Activated naive CD4-positive, alpha-beta T cell treated with anti-CD3 and anti-CD28 coated beads for 36 hours (primary cell): ENCODE measurements at regions not wholly inside any gene's neighbourhood (a gene's known extent, or its start where the extent isn't known, plus 50 kb on each side); places are given as distances from the start of the nearest gene placed in this dataset.

Source experiments
- CTCF ChIA-PET: fragments of 350-600 bp; sonication (Branson Sonifier 250); formaldehyde crosslinking; loops from one replicate; lab custom pipeline; 2021; ENCODE audit warnings: antibody characterized with exemption; lab: Charles Lee
- DNase-seq: peaks from one replicate; pipeline ENCODE4 v3.0.0-alpha.2; 2020
- H3K27ac Mint-ChIP-seq: one replicate; pipeline ENCODE4 v1.8.0; 2021; ENCODE audit warnings: mild to moderate bottlenecking, mixed read lengths
- H3K27me3 Mint-ChIP-seq: one replicate; pipeline ENCODE4 v1.8.0; 2021; ENCODE audit warnings: low read depth, mixed read lengths
- H3K36me3 Mint-ChIP-seq: one replicate; pipeline ENCODE4 v1.8.0; 2021; ENCODE audit warnings: low read depth, mixed read lengths
- H3K4me1 Mint-ChIP-seq: one replicate; pipeline ENCODE4 v1.8.0; 2021; ENCODE audit warnings: low read depth, mixed read lengths
- H3K4me3 Mint-ChIP-seq: one replicate; pipeline ENCODE4 v1.8.0; 2021; ENCODE audit warnings: mild to moderate bottlenecking, moderate library complexity, mixed read lengths
- H3K9me3 Mint-ChIP-seq: one replicate; pipeline ENCODE4 v1.8.0; 2021; ENCODE audit warnings: mixed read lengths
- intact Hi-C: fragments of 100-400 bp; cut with micrococcal nuclease; formaldehyde crosslinking; loops from one replicate; pipeline ENCODE4 v1.15.1; 2023

GRCh38 chr9:113764572-113764971, 111.5 kb upstream of the ZNF618 start:
- H3K4me3 Mint-ChIP-seq, result no peak overlapping the region
- H3K36me3 Mint-ChIP-seq, result no peaks in the 10 kb centered on the region
- no peak for DNase-seq
- CTCF ChIA-PET, result no interaction called here
- peaks cover 3% of the 10 kb centered on the region for H3K9me3 Mint-ChIP-seq
- H3K4me1 Mint-ChIP-seq, result no peaks in the 10 kb centered on the region
- H3K27me3 Mint-ChIP-seq, result peaks cover 21% of the 10 kb centered on the region
- intact Hi-C loops, result no loop called here
- no peak overlapping the region for H3K27ac Mint-ChIP-seq

- Mint-ChIP-seq H3K27ac (no peak overlapping the region), H3K4me1 (no peaks in the 10 kb centered on the region), H3K9me3 (peaks cover 3% of the 10 kb centered on the region), H3K27me3 (peaks cover 19% of the 10 kb centered on the region), H3K4me3 (no peak overlapping the region), H3K36me3 (no peaks in the 10 kb centered on the region)
- intact Hi-C loops, result no loop called here
- no peak for DNase-seq
- CTCF ChIA-PET, result interaction anchor here (0.5 to 0.7 kb wide), 2 partner anchors 109 to 309 kb away, joined by 3 read pairs; partner anchors contain the start of gene AMBP
These were observed 106.7 kb upstream of the ZNF618 start for GRCh38 chr9:113769412-113769811.

- Mint-ChIP-seq H3K4me1 (no peaks in the 10 kb centered on the region), H3K9me3 (peaks cover 3% of the 10 kb centered on the region), H3K4me3 (no peak overlapping the region), H3K27ac (no peak overlapping the region), H3K36me3 (no peaks in the 10 kb centered on the region), H3K27me3 (peaks cover 14% of the 10 kb centered on the region)
- no peak for DNase-seq
- intact Hi-C loops, result no loop called here
- CTCF ChIA-PET, result interaction anchor here (1.0 kb wide), 1 partner anchor 14 kb away, joined by 3 read pairs; no protein-coding TSS in a partner anchor
These were observed 105.7 kb upstream of the ZNF618 start for GRCh38 chr9:113770396-113770795.

- no peaks in the 10 kb centered on the region for H3K4me1 Mint-ChIP-seq
- no peak for DNase-seq
- intact Hi-C loops, result no loop called here
- peaks cover 12% of the 10 kb centered on the region for H3K27me3 Mint-ChIP-seq
- no peak overlapping the region for H3K27ac Mint-ChIP-seq
- H3K36me3 Mint-ChIP-seq, result no peaks in the 10 kb centered on the region
- CTCF ChIA-PET, result interaction anchor here (1.0 kb wide), 1 partner anchor 14 kb away, joined by 3 read pairs; no protein-coding TSS in a partner anchor
- no peak overlapping the region for H3K4me3 Mint-ChIP-seq
- peaks cover 3% of the 10 kb centered on the region for H3K9me3 Mint-ChIP-seq
These were observed 104.9 kb upstream of the ZNF618 start for GRCh38 chr9:113771199-113771598.

GRCh38 chr9:113772121-113772810, 103.8 kb upstream of the ZNF618 start:
- CTCF ChIA-PET, result no interaction called here
- intact Hi-C loops, result no loop called here
- H3K4me1 Mint-ChIP-seq, result no peaks in the 10 kb centered on the region
- H3K27ac Mint-ChIP-seq, result no peak overlapping the region
- no peak for DNase-seq
- H3K36me3 Mint-ChIP-seq, result no peaks in the 10 kb centered on the region
- H3K27me3 Mint-ChIP-seq, result peaks cover 12% of the 10 kb centered on the region
- H3K9me3 Mint-ChIP-seq, result no peaks in the 10 kb centered on the region
- H3K4me3 Mint-ChIP-seq, result no peak overlapping the region

GRCh38 chr9:113774963-113775362, 101.1 kb upstream of the ZNF618 start:
- no peak for DNase-seq
- H3K27ac Mint-ChIP-seq, result no peak overlapping the region
- CTCF ChIA-PET, result no interaction called here
- H3K4me1 Mint-ChIP-seq, result no peaks in the 10 kb centered on the region
- intact Hi-C loops, result no loop called here
- H3K9me3 Mint-ChIP-seq, result no peaks in the 10 kb centered on the region
- no peaks in the 10 kb centered on the region for H3K36me3 Mint-ChIP-seq
- no peak overlapping the region for H3K4me3 Mint-ChIP-seq
- H3K27me3 Mint-ChIP-seq, result peaks cover 10% of the 10 kb centered on the region

- no peaks in the 10 kb centered on the region for H3K9me3 Mint-ChIP-seq
- CTCF ChIA-PET, result interaction anchor here (0.6 kb wide), 1 partner anchor 183 kb away, joined by 3 read pairs; no protein-coding TSS in a partner anchor
- H3K36me3 Mint-ChIP-seq, result no peaks in the 10 kb centered on the region
- intact Hi-C loops, result no loop called here
- no peaks in the 10 kb centered on the region for H3K4me1 Mint-ChIP-seq
- H3K27me3 Mint-ChIP-seq, result peaks cover 7% of the 10 kb centered on the region
- H3K27ac Mint-ChIP-seq, result no peak overlapping the region
- no peak for DNase-seq
- H3K4me3 Mint-ChIP-seq, result no peak overlapping the region
These were observed 100.4 kb upstream of the ZNF618 start for GRCh38 chr9:113775749-113776148.

GRCh38 chr9:113776194-113776593, 99.9 kb upstream of the ZNF618 start:
- no peak for DNase-seq
- intact Hi-C loops, result no loop called here
- H3K9me3 Mint-ChIP-seq, result no peaks in the 10 kb centered on the region
- no peak overlapping the region for H3K27ac Mint-ChIP-seq
- no peaks in the 10 kb centered on the region for H3K4me1 Mint-ChIP-seq
- H3K36me3 Mint-ChIP-seq, result no peaks in the 10 kb centered on the region
- no peak overlapping the region for H3K4me3 Mint-ChIP-seq
- peaks cover 4% of the 10 kb centered on the region for H3K27me3 Mint-ChIP-seq
- CTCF ChIA-PET, result interaction anchor here (0.6 kb wide), 1 partner anchor 183 kb away, joined by 3 read pairs; no protein-coding TSS in a partner anchor

GRCh38 chr9:113781381-113781780, 94.7 kb upstream of the ZNF618 start:
- intact Hi-C loops, result no loop called here
- no peak overlapping the region for H3K27ac Mint-ChIP-seq
- CTCF ChIA-PET, result interaction anchor here (0.7 to 0.8 kb wide), 2 partner anchors 25 to 27 kb away, joined by 3 read pairs; no protein-coding TSS in a partner anchor
- H3K4me1 Mint-ChIP-seq, result no peaks in the 10 kb centered on the region
- no peak overlapping the region for H3K4me3 Mint-ChIP-seq
- peaks cover 3% of the 10 kb centered on the region for H3K27me3 Mint-ChIP-seq
- DNase-seq, result no peak
- H3K9me3 Mint-ChIP-seq, result no peaks in the 10 kb centered on the region
- H3K36me3 Mint-ChIP-seq, result no peaks in the 10 kb centered on the region

- CTCF ChIA-PET, result interaction anchor here (0.7 to 0.8 kb wide), 2 partner anchors 25 to 26 kb away, joined by 3 read pairs; no protein-coding TSS in a partner anchor
- no peaks in the 10 kb centered on the region for H3K36me3 Mint-ChIP-seq
- no peak for DNase-seq
- H3K9me3 Mint-ChIP-seq, result no peaks in the 10 kb centered on the region
- intact Hi-C loops, result no loop called here
- no peak overlapping the region for H3K4me3 Mint-ChIP-seq
- no peak overlapping the region for H3K27ac Mint-ChIP-seq
- peaks cover 3% of the 10 kb centered on the region for H3K27me3 Mint-ChIP-seq
- H3K4me1 Mint-ChIP-seq, result no peaks in the 10 kb centered on the region
These were observed 94.2 kb upstream of the ZNF618 start for GRCh38 chr9:113781896-113782295.

GRCh38 chr9:113783475-113783874, 92.6 kb upstream of the ZNF618 start:
- Mint-ChIP-seq H3K27me3 (peaks cover 3% of the 10 kb centered on the region), H3K9me3 (no peaks in the 10 kb centered on the region), H3K36me3 (no peaks in the 10 kb centered on the region), H3K4me1 (no peaks in the 10 kb centered on the region), H3K27ac (no peak overlapping the region), H3K4me3 (no peak overlapping the region)
- intact Hi-C loops, result no loop called here
- CTCF ChIA-PET, result no interaction called here
- no peak for DNase-seq

- CTCF ChIA-PET, result interaction anchor here (0.6 kb wide), 1 partner anchor 330 kb away, joined by 3 read pairs; no protein-coding TSS in a partner anchor
- Mint-ChIP-seq H3K9me3 (no peaks in the 10 kb centered on the region), H3K27me3 (peaks cover 6% of the 10 kb centered on the region), H3K36me3 (no peaks in the 10 kb centered on the region), H3K4me1 (no peaks in the 10 kb centered on the region), H3K4me3 (no peak overlapping the region), H3K27ac (no peak overlapping the region)
- no peak for DNase-seq
- intact Hi-C loops, result no loop called here
These were observed 90.8 kb upstream of the ZNF618 start for GRCh38 chr9:113785334-113785733.

- H3K9me3 Mint-ChIP-seq, result peaks cover 1% of the 10 kb centered on the region
- no peak overlapping the region for H3K27ac Mint-ChIP-seq
- no peaks in the 10 kb centered on the region for H3K4me1 Mint-ChIP-seq
- CTCF ChIA-PET, result no interaction called here
- no peak for DNase-seq
- H3K4me3 Mint-ChIP-seq, result no peak overlapping the region
- H3K36me3 Mint-ChIP-seq, result no peaks in the 10 kb centered on the region
- H3K27me3 Mint-ChIP-seq, result peaks cover 6% of the 10 kb centered on the region
- intact Hi-C loops, result no loop called here
These were observed 90.0 kb upstream of the ZNF618 start for GRCh38 chr9:113786071-113786470.
